HUES64 (cell line): ENCODE measurements at regions not wholly inside any gene's neighbourhood (a gene's known extent, or its start where the extent isn't known, plus 50 kb on each side); places are given as distances from the start of the nearest gene placed in this dataset.

ENCODE experiments used
- H3K27ac ChIP-seq: 2 replicates; pipeline ENCODE4 v1.7.0; 2013; ENCODE audit warnings: low read depth, low read length, inconsistent platforms
- H3K27me3 ChIP-seq: 2 replicates; pipeline ENCODE4 v1.6.1; 2013; ENCODE audit warnings: mild to moderate bottlenecking, low read length; ENCODE audit not compliant: insufficient read depth
- H3K36me3 ChIP-seq: 2 replicates; pipeline ENCODE4 v1.6.1; 2013; ENCODE audit warnings: mild to moderate bottlenecking, low read length; ENCODE audit not compliant: insufficient read depth
- H3K4me1 ChIP-seq: 2 replicates; pipeline ENCODE4 v1.6.1; 2013; ENCODE audit warnings: mild to moderate bottlenecking, low read length, moderate library complexity; ENCODE audit not compliant: insufficient read depth
- H3K4me3 ChIP-seq: 2 replicates; pipeline ENCODE4 v1.5.1; 2013; ENCODE audit warnings: mild to moderate bottlenecking, low read length, moderate library complexity
- H3K9ac ChIP-seq: 2 replicates; pipeline ENCODE4 v1.6.1; 2013; ENCODE audit warnings: mild to moderate bottlenecking, low read depth, low read length
- H3K9me3 ChIP-seq: 2 replicates; pipeline ENCODE4 v1.6.1; 2013; ENCODE audit warnings: low read depth, low read length; ENCODE audit not compliant: insufficient read depth
- WGBS: fragments of 150-250, 120-280 bp; methylation state at CpG from one replicate; pipeline ENCODE4 v1.1.7; 2013; ENCODE audit warnings: missing lambda C conversion rate; 5-methylcytosine and 5-hydroxymethylcytosine counted together

GRCh38 chr22:22099833-22100812 lies 117.5 kb upstream of the TOP3B start:
- no peak overlapping the region for H3K9ac ChIP-seq
- WGBS = 76% methylated on average over 10 of the region's 11 CpGs
- H3K4me3 ChIP-seq = no peak overlapping the region
- no peak overlapping the region for H3K27ac ChIP-seq
- H3K4me1 ChIP-seq = no peaks in the 10 kb centered on the region
- no peaks in the 10 kb centered on the region for H3K9me3 ChIP-seq
- H3K36me3 ChIP-seq = no peaks in the 10 kb centered on the region
- H3K27me3 ChIP-seq = peaks cover 96% of the 10 kb centered on the region

DNA sequence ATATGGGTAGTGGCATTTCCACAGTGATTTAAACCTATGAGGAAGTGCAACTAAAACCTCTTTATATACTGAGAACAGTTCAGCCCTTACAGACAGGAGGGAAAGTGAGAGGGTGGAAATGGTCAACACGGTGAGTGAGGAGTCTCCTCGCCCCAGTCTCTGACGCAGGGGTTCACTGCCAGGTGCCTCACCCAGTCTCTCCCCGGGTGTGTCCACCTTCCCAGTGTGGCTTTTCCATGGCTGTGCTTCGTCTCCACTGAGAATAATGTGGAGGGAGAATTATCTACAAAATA lies 116.6 kb upstream of the TOP3B start:
- H3K27me3 ChIP-seq = peaks cover 96% of the 10 kb centered on the region
- no peak overlapping the region for H3K9ac ChIP-seq
- no peaks in the 10 kb centered on the region for H3K36me3 ChIP-seq
- no peaks in the 10 kb centered on the region for H3K4me1 ChIP-seq
- WGBS = 84% methylated on average over 5 of the region's 5 CpGs
- no peaks in the 10 kb centered on the region for H3K9me3 ChIP-seq
- H3K27ac ChIP-seq = no peak overlapping the region
- no peak overlapping the region for H3K4me3 ChIP-seq

- H3K4me3 ChIP-seq = no peak overlapping the region
- 87% methylated on average over 9 of the region's 9 CpGs for WGBS
- no peaks in the 10 kb centered on the region for H3K9me3 ChIP-seq
- no peaks in the 10 kb centered on the region for H3K4me1 ChIP-seq
- H3K27ac ChIP-seq = no peak overlapping the region
- H3K9ac ChIP-seq = no peak overlapping the region
- no peaks in the 10 kb centered on the region for H3K36me3 ChIP-seq
- H3K27me3 ChIP-seq = peaks cover 97% of the 10 kb centered on the region
Observed at GRCh38 chr22:22098457-22099193, 116.0 kb upstream of the TOP3B start.

DNA sequence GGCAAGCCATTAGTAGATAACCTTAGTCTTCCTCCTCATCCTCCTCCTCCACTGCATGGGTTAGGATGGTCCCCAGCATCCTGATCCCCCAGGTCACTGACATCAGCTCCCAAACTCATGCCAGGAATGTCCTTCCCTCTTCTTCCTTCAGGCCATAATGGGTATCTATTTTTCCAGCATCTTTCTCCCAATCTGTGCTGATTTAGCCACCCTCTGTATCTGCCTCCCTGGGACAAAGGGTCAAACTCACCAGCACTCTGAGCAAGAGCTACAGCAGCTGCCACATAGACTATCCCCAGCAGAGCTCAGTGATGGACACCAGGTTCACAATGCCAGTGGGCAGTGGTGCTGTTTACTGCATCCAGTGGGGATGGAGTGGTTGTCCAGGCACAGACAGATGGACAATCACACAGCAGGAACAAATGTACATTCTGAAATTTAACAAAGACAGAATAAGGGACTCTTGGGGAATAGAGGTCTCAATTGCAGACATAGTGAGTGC lies 115.2 kb upstream of the TOP3B start:
- H3K27me3 ChIP-seq = peaks cover 97% of the 10 kb centered on the region
- no peaks in the 10 kb centered on the region for H3K4me1 ChIP-seq
- H3K4me3 ChIP-seq = no peak overlapping the region

GRCh38 chr22:22094921-22095320 lies 112.3 kb upstream of the TOP3B start:
- H3K27ac ChIP-seq = no peak overlapping the region
- peaks cover 100% of the 10 kb centered on the region for H3K27me3 ChIP-seq

More for the DNA sequence above, 115.2 kb upstream of the TOP3B start:
- no peak overlapping the region for H3K27ac ChIP-seq
- H3K9ac ChIP-seq = no peak overlapping the region
- H3K36me3 ChIP-seq = no peaks in the 10 kb centered on the region
- H3K9me3 ChIP-seq = no peaks in the 10 kb centered on the region

DNA sequence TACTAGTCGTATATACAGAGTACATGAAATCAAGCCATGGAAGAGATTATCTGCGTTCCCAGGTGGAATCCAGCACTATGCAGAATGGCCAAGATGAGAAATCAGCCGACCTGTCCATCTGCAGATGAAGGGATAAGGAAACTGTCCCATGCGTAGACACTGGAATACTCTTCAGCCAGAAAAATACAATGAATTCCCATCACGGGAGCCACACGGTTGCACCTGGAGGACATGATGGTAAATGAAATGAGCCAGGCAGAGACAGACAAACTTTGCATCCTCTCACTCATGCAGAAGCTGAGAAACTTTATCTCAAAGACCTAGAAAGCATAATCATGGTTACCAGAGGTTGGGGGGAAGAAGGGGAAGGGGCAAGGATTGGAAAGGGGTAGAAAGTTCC lies 111.9 kb upstream of the TOP3B start:
- Histone ChIP-seq H3K9me3 (no peaks in the 10 kb centered on the region), H3K36me3 (no peaks in the 10 kb centered on the region), H3K9ac (no peak overlapping the region), H3K27me3 (peaks cover 100% of the 10 kb centered on the region), H3K27ac (no peak overlapping the region), H3K4me1 (no peaks in the 10 kb centered on the region), H3K4me3 (no peak overlapping the region)
- WGBS = 88% methylated on average over 6 of the region's 6 CpGs

More at GRCh38 chr22:22094921-22095320, 112.3 kb upstream of the TOP3B start:
- 97% methylated on average over 5 of the region's 5 CpGs for WGBS
- Histone ChIP-seq H3K4me1 (no peaks in the 10 kb centered on the region), H3K9ac (no peak overlapping the region), H3K9me3 (no peaks in the 10 kb centered on the region), H3K4me3 (no peak overlapping the region), H3K36me3 (no peaks in the 10 kb centered on the region)

DNA sequence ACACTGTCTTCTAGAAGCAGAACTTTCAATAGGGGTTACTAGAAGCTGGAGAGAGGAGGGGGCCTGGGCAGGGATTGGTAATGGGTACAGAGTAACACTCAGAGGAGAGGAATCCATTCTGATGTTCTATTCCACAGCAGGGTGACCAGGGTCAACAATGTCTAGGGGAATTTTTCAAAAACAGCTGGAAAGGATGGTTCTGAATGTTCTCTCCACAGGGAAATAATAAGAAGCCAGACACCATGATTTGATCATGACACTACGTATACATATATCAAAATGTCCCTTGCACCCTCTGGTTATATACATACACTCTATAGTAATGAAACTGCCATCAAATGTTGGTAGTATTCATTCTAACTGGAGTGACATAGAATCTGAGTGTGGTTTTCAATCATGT lies 111.2 kb upstream of the TOP3B start:
- no peaks in the 10 kb centered on the region for H3K9me3 ChIP-seq
- H3K4me3 ChIP-seq = no peak overlapping the region
- 100% methylated on average over 1 of the region's 1 CpG for WGBS
- no peaks in the 10 kb centered on the region for H3K4me1 ChIP-seq
- no peaks in the 10 kb centered on the region for H3K36me3 ChIP-seq
- H3K27ac ChIP-seq = no peak overlapping the region
- no peak overlapping the region for H3K9ac ChIP-seq
- H3K27me3 ChIP-seq = peaks cover 100% of the 10 kb centered on the region

- H3K27ac ChIP-seq = no peak overlapping the region
- no peaks in the 10 kb centered on the region for H3K4me1 ChIP-seq
- H3K36me3 ChIP-seq = no peaks in the 10 kb centered on the region
- no peak overlapping the region for H3K9ac ChIP-seq
- WGBS = no CpG with 5 or more reads among the region's 1 CpG
- no peak overlapping the region for H3K4me3 ChIP-seq
- H3K27me3 ChIP-seq = peaks cover 100% of the 10 kb centered on the region
- no peaks in the 10 kb centered on the region for H3K9me3 ChIP-seq
Observed at GRCh38 chr22:22092974-22093373, 110.4 kb upstream of the TOP3B start.

DNA sequence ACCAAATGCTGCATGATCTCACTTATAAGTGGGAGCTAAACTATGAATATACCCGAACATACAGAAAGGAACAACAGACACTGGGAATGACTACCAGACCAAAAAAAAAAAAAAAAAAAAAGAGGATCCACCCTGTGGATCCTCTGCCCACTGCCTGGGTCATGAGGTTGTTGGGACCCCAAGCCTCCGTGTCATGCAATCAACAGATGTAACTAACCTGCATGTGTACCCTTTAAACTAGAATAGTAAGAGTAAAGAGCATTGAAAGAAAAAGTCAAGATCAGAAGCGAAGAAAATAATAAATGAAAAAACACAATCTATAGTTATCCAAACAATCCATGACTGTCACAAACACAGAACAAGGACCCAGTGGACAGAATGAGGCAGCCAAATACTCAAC lies 109.5 kb upstream of the TOP3B start:
- Histone ChIP-seq H3K4me1 (no peaks in the 10 kb centered on the region), H3K27me3 (peaks cover 99% of the 10 kb centered on the region)

GRCh38 chr22:22091400-22091878 lies 108.9 kb upstream of the TOP3B start:
- Histone ChIP-seq H3K36me3 (no peaks in the 10 kb centered on the region), H3K4me3 (no peak overlapping the region), H3K27me3 (peaks cover 99% of the 10 kb centered on the region), H3K9ac (no peak overlapping the region), H3K4me1 (no peaks in the 10 kb centered on the region), H3K27ac (no peak overlapping the region), H3K9me3 (no peaks in the 10 kb centered on the region)
- 95% methylated on average over 6 of the region's 6 CpGs for WGBS

More for the DNA sequence above, 109.5 kb upstream of the TOP3B start:
- no peak overlapping the region for H3K9ac ChIP-seq
- H3K27ac ChIP-seq = no peak overlapping the region
- H3K4me3 ChIP-seq = no peak overlapping the region
- H3K36me3 ChIP-seq = no peaks in the 10 kb centered on the region
- WGBS = 90% methylated on average over 3 of the region's 3 CpGs
- no peaks in the 10 kb centered on the region for H3K9me3 ChIP-seq
